NCI-H1930 (cell line): ENCODE measurements at regions not wholly inside any gene's neighbourhood (a gene's known extent, or its start where the extent isn't known, plus 50 kb on each side); places are given as distances from the start of the nearest gene placed in this dataset.
"Not testable (repeated sequence)": the region's sequence is repeated elsewhere in the genome, so short reads cannot be mapped to it uniquely, and the experiment has no call there.

ENCODE experiments used
- DNase-seq, 2 experiments: peaks; one replicate each; lab custom pipeline; 2025; lab: John Stamatoyannopoulos, UW

GRCh38 chr15:96582473-96582872 is 252.0 kb downstream of the NR2F2 start:
- no peak for DNase-seq

- DNase-seq: no peak
Measured at GRCh38 chr15:96583671-96584070, 253.2 kb downstream of the NR2F2 start.

- no peak for DNase-seq
Measured at GRCh38 chr15:96585484-96586386, 255.2 kb downstream of the NR2F2 start.

GRCh38 chr15:96586901-96587300 is 256.4 kb downstream of the NR2F2 start:
- no peak for DNase-seq

GRCh38 chr15:96589864-96590263 is 259.4 kb downstream of the NR2F2 start:
- DNase-seq: no peak

- peak in 1 of 2 experiments; percentile 3 for DNase-seq
Measured at GRCh38 chr15:96593735-96594134, 263.2 kb downstream of the NR2F2 start.

GRCh38 chr15:96595951-96596350 is 265.5 kb downstream of the NR2F2 start:
- DNase-seq: no peak

- DNase-seq: peak in 1 of 2 experiments; percentile 23
Measured at GRCh38 chr15:96598514-96598913, 268.0 kb downstream of the NR2F2 start.

GRCh38 chr15:96599268-96599667 is 268.8 kb downstream of the NR2F2 start:
- no peak for DNase-seq

GRCh38 chr15:96600350-96600749 is 269.9 kb downstream of the NR2F2 start:
- DNase-seq: no peak

- DNase-seq: no peak
Measured at GRCh38 chr15:96606617-96607016, 276.1 kb downstream of the NR2F2 start.

GRCh38 chr15:96610757-96611156 is 280.3 kb downstream of the NR2F2 start:
- DNase-seq: no peak

GRCh38 chr15:96612917-96613316 is 282.4 kb downstream of the NR2F2 start:
- no peak for DNase-seq

GRCh38 chr15:96619174-96619573 is 288.7 kb downstream of the NR2F2 start:
- no peak for DNase-seq

GRCh38 chr15:96622714-96623113 is 292.2 kb downstream of the NR2F2 start:
- no peak for DNase-seq

- DNase-seq: no peak
Measured at GRCh38 chr15:96625256-96625655, 294.8 kb downstream of the NR2F2 start.

GRCh38 chr15:96627031-96627568 is 296.6 kb downstream of the NR2F2 start:
- no peak for DNase-seq

- no peak for DNase-seq
Measured at GRCh38 chr15:96629511-96629910, 299.0 kb downstream of the NR2F2 start.

GRCh38 chr15:96638793-96639192 is 308.3 kb downstream of the NR2F2 start:
- DNase-seq: no peak

- DNase-seq: no peak
Measured at GRCh38 chr15:96645796-96646195, 315.3 kb downstream of the NR2F2 start.

GRCh38 chr15:96648866-96649265 is 318.4 kb downstream of the NR2F2 start:
- DNase-seq: no peak

GRCh38 chr15:96657096-96657495 is 326.6 kb downstream of the NR2F2 start:
- DNase-seq: no peak

- DNase-seq: not testable (repeated sequence)
Measured at GRCh38 chr15:96666979-96667378, 336.5 kb downstream of the NR2F2 start.

GRCh38 chr15:96670389-96670788 is 339.9 kb downstream of the NR2F2 start:
- DNase-seq: no peak
